ENCODE measurements at regions not wholly inside any gene's neighbourhood (a gene's known extent, or its start where the extent isn't known, plus 50 kb on each side); places are given as distances from the start of the nearest gene placed in this dataset.

DNA sequence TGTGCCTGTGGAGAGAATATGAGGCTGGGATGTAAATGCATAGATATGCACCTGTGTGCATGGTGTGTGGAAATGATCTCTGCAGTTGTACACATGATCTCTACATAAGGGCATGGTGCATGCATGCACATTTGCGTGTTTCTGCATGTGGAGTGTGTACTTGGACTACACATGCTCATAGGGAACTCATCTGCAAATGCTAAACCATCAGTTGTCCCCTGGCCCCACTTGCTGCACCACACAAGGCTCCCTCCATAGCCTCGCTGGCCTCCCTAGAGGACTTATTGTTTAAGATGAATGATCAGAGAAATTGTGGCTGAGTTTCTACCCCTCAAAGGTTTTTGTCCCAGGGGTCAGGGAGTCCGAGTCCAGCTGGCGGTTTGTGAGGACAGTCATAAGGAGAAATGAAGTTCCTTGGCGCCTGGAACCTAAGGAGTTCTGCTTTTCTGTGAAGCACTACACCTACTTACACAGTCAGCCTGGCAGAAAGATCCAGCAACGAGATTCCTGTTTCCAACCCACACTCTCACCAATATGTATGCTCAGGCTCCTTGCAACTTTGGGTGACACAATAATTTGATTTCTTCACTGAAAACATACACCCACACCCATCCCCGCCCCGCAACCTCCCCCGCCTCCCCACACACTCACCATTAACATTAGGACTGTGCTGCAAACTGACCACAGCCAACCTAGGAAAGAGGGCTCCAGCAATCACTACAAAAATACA, 79.9 kb upstream of the CPEB4 start:
- TF ChIP-seq GATA3 (IDR thresholded peaks at IDR 0.05; ENCODE audit: low read depth, low read length) = no peak
- no peak for TF ChIP-seq GATA2 (IDR thresholded peaks at IDR 0.05; ENCODE audit: low read depth, low read length)
